ENCODE measurements at regions not wholly inside any gene's neighbourhood (a gene's known extent, or its start where the extent isn't known, plus 50 kb on each side); places are given as distances from the start of the nearest gene placed in this dataset.
"Not testable (repeated sequence)": the region's sequence is repeated elsewhere in the genome, so short reads cannot be mapped to it uniquely, and the experiment has no call there.

GRCh38 chr3:170801597-170801996, 68.4 kb downstream of the RPL22L1 start:
- in situ Hi-C loops (cut with MboI; ENCODE audit: low pct_unique_long_range_greater_than_20kb, low sequenced_read_pairs, unreplicated experiment) = loop anchor here (25.0 kb wide), 1 partner anchor 489 kb away; no protein-coding TSS in a partner anchor
- no peak for TF ChIP-seq CTCF (IDR thresholded peaks at IDR 0.05; ENCODE audit: extremely low read depth, insufficient read depth, missing control alignments)
- DNase-seq (ENCODE audit: low spot score) = no peak

GRCh38 chr3:170800275-170800674, 69.7 kb downstream of the RPL22L1 start:
- in situ Hi-C loops (cut with MboI; ENCODE audit: low pct_unique_long_range_greater_than_20kb, low sequenced_read_pairs, unreplicated experiment) = loop anchor here (25.0 kb wide), 1 partner anchor 488 kb away; no protein-coding TSS in a partner anchor
- DNase-seq (ENCODE audit: low spot score) = not testable (repeated sequence)

- in situ Hi-C loops (cut with MboI; ENCODE audit: low pct_unique_long_range_greater_than_20kb, low sequenced_read_pairs, unreplicated experiment) = no loop called here
- TF ChIP-seq CTCF (IDR thresholded peaks at IDR 0.05; ENCODE audit: extremely low read depth, insufficient read depth, missing control alignments) = no peak
- no peak for DNase-seq (ENCODE audit: low spot score)
These were observed 71.0 kb downstream of the RPL22L1 start for GRCh38 chr3:170799009-170799408.

DNA sequence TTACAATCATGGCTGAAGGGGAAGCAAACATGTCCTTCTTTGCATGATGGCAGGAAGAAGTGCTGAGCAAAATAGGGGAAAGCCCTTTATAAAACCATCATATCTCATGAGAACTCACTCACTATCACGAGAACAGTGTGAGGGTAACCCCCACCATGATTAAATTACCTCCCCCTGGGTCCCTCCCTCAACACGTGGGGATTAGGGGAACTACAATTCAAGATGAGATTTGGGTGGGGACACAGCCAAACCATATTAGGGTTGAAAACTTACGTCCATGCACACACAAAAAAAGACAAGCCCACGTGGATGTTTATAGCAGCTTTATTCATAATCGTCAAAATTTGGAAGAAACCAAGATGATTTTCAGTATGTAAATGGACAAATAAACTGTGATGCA, 72.3 kb downstream of the RPL22L1 start:
- in situ Hi-C loops (cut with MboI; ENCODE audit: low pct_unique_long_range_greater_than_20kb, low sequenced_read_pairs, unreplicated experiment) = no loop called here
- no peak for TF ChIP-seq CTCF (IDR thresholded peaks at IDR 0.05; ENCODE audit: extremely low read depth, insufficient read depth, missing control alignments)
- DNase-seq (ENCODE audit: low spot score) = no peak

DNA sequence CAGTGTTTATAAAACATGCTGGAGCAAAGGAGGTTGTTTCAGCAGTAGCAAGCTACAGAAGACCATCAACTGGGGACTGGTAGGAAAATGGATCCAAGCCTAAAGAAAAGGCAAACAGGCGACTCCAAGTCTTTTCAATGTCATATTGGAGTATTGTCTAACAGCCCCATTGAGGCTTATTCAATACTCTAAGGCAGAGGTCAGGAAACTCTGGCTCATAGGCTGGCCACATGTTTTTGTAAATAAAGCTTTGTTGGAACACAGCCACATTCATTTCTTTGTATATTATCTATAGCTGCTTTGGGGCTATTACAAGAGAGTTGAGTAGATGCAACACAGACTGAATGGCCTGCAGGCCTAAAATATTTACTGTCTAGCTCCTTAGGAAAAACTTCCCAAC, 77.5 kb downstream of the RPL22L1 start:
- in situ Hi-C loops (cut with MboI; ENCODE audit: low pct_unique_long_range_greater_than_20kb, low sequenced_read_pairs, unreplicated experiment) = no loop called here
- DNase-seq (ENCODE audit: low spot score) = no peak
- TF ChIP-seq CTCF (IDR thresholded peaks at IDR 0.05; ENCODE audit: extremely low read depth, insufficient read depth, missing control alignments) = no peak

DNA sequence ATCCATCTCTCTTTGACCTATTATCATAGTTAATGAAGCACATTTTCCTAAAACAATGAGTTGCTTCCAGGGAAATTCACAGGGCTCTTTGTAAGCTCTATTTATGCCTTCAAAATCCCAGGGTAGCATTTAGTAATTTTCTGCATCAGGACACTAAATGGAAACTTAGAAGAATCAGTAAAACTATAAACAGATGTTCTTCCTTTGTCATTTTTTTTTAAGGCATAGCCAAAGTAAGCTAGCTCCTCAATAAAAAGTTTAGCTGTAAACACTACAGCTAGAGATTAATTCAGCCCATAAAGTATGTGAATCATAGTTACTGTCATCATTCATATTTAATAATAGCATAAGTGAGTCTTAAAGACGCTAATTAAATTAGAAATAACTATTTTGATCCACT, 79.3 kb downstream of the RPL22L1 start:
- DNase-seq (ENCODE audit: low spot score) = no peak
- in situ Hi-C loops (cut with MboI; ENCODE audit: low pct_unique_long_range_greater_than_20kb, low sequenced_read_pairs, unreplicated experiment) = no loop called here
- TF ChIP-seq CTCF (IDR thresholded peaks at IDR 0.05; ENCODE audit: extremely low read depth, insufficient read depth, missing control alignments) = no peak

- in situ Hi-C loops (cut with MboI; ENCODE audit: low pct_unique_long_range_greater_than_20kb, low sequenced_read_pairs, unreplicated experiment) = no loop called here
These were observed 82.5 kb downstream of the RPL22L1 start for GRCh38 chr3:170787464-170787863.

More at GRCh38 chr3:170787464-170787863, 82.5 kb downstream of the RPL22L1 start:
- DNase-seq (ENCODE audit: low spot score) = no peak
- no peak for TF ChIP-seq CTCF (IDR thresholded peaks at IDR 0.05; ENCODE audit: extremely low read depth, insufficient read depth, missing control alignments)
